Lower leg skin (tissue), 4 donors: ENCODE measurements at regions not wholly inside any gene's neighbourhood (a gene's known extent, or its start where the extent isn't known, plus 50 kb on each side); places are given as distances from the start of the nearest gene placed in this dataset.
A peak's percentile ranks its signal among the peaks of the same experiment; 100 is the strongest.
"Not testable (repeated sequence)": the region's sequence is repeated elsewhere in the genome, so short reads cannot be mapped to it uniquely, and the experiment has no call there.

Source experiments
- DNase-seq, 2 donors: peaks; one replicate each; pipeline ENCODE4 v3.0.0-alpha.2; 2019; ENCODE audit warnings: low spot score in 2 of 2
- H3K4me3 ChIP-seq: fragments of 200-600 bp; sonication (generic); 2 replicates; pipeline ENCODE4 v1.5.1; 2017; ENCODE audit warnings: mild to moderate bottlenecking, low read depth; ENCODE audit not compliant: poor library complexity, severe bottlenecking
- POLR2A ChIP-seq, 2 donors: fragments of 450-650 bp; IDR thresholded peaks; one replicate each; pipeline ENCODE4 v1.6.1; 2016 to 2017; ENCODE audit warnings: antibody characterized with exemption in 2 of 2, mild to moderate bottlenecking in 1 of 2, moderate library complexity in 1 of 2
- WGBS, 2 donors: methylation state at CpG; one replicate each; pipeline ENCODE4 v1.1.5; 2018; 5-methylcytosine and 5-hydroxymethylcytosine counted together
- intact Hi-C: fragments of 100-400 bp; cut with DNase I; formaldehyde crosslinking; loops from one replicate; pipeline ENCODE4 v1.15.0; 2023; ENCODE audit warnings: low total_unique reads
- TF ChIP-seq, protein P1 (sequence below), 3 donors: fragments of 450-650 bp; IDR thresholded peaks; one replicate each; pipeline ENCODE4 v1.5.1; 2016; ENCODE audit warnings: antibody characterized with exemption in 3 of 3, mild to moderate bottlenecking in 3 of 3, moderate library complexity in 2 of 3

DNA sequence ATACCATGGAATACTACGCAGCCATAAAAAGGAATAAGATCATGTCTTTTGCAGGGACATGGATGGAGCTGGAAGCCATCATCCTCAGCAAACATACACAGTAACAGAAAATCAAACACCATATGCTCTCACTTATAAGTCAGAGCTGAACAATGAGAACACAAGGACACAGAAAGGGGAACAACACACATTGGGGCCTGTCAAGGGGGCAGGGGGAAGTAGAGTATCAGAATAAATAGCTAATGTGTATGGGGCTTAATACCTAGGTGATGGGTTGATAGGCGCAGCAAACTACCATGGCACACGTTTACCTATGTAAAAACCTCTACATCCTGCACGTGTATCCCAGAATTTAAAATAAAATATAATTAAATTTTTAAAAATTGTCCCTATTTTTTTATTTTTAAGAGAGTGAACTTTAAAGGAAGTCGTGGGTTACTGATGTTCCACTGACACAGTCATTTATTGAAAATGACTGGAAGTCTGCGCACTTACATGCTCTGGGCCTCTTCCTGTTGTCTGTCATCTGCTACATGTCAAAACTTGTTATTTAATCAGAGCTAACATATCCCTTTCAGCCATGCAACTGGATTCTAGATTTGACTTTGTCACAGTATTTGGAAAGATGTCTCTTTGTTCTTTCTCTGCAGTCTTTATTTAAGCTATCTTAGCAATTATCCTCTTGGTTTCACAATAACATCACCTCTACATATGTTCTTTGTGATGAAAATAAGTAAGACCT lies 73.7 kb upstream of the ABCB5 start:
- intact Hi-C loops, result no loop called here
- no peak for DNase-seq
- 63 to 70% methylated on average over 6 of the region's 6 CpGs for WGBS, 2 donors
- H3K4me3 ChIP-seq, result no peak overlapping the region
- TF ChIP-seq, protein P1, sequence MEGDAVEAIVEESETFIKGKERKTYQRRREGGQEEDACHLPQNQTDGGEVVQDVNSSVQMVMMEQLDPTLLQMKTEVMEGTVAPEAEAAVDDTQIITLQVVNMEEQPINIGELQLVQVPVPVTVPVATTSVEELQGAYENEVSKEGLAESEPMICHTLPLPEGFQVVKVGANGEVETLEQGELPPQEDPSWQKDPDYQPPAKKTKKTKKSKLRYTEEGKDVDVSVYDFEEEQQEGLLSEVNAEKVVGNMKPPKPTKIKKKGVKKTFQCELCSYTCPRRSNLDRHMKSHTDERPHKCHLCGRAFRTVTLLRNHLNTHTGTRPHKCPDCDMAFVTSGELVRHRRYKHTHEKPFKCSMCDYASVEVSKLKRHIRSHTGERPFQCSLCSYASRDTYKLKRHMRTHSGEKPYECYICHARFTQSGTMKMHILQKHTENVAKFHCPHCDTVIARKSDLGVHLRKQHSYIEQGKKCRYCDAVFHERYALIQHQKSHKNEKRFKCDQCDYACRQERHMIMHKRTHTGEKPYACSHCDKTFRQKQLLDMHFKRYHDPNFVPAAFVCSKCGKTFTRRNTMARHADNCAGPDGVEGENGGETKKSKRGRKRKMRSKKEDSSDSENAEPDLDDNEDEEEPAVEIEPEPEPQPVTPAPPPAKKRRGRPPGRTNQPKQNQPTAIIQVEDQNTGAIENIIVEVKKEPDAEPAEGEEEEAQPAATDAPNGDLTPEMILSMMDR (IDR thresholded peaks at IDR 0.05), result no peak
- no peak for TF ChIP-seq POLR2A (IDR thresholded peaks at IDR 0.05)

GRCh38 chr7:20542594-20542993 lies 72.9 kb upstream of the ABCB5 start:
- no peak overlapping the region for H3K4me3 ChIP-seq
- DNase-seq, result peak in 1 of 2 donors; percentile 53
- 9 to 17% methylated on average over 1 of the region's 1 CpG for WGBS, 2 donors
- TF ChIP-seq POLR2A (IDR thresholded peaks at IDR 0.05), result no peak
- TF ChIP-seq, protein P1 (IDR thresholded peaks at IDR 0.05), result no peak
- intact Hi-C loops, result no loop called here

GRCh38 chr7:20543500-20543899 lies 72.0 kb upstream of the ABCB5 start:
- 47 to 63% methylated on average over 1 of the region's 1 CpG for WGBS, 2 donors
- intact Hi-C loops, result no loop called here
- no peak for DNase-seq
- no peak for TF ChIP-seq POLR2A (IDR thresholded peaks at IDR 0.05)
- TF ChIP-seq, protein P1 (IDR thresholded peaks at IDR 0.05), result no peak
- no peak overlapping the region for H3K4me3 ChIP-seq

GRCh38 chr7:20545016-20545415 lies 70.5 kb upstream of the ABCB5 start:
- no peak for DNase-seq
- intact Hi-C loops, result no loop called here
- TF ChIP-seq, protein P1 (IDR thresholded peaks at IDR 0.05), result no peak
- no peak for TF ChIP-seq POLR2A (IDR thresholded peaks at IDR 0.05)
- WGBS, 2 donors, result 63 to 68% methylated on average over 2 of the region's 2 CpGs
- no peak overlapping the region for H3K4me3 ChIP-seq

GRCh38 chr7:20546958-20547357 lies 68.5 kb upstream of the ABCB5 start:
- DNase-seq, H3K4me3 ChIP-seq, intact Hi-C loops: not testable (repeated sequence)
- WGBS, 2 donors, result 91 to 93% methylated on average over 10 of the region's 10 CpGs

- no peak for DNase-seq
- intact Hi-C loops, result no loop called here
- WGBS, 2 donors, result 80 to 81% methylated on average over 3 of the region's 3 CpGs
- H3K4me3 ChIP-seq, result no peak overlapping the region
- TF ChIP-seq, protein P1 (IDR thresholded peaks at IDR 0.05), result no peak
- no peak for TF ChIP-seq POLR2A (IDR thresholded peaks at IDR 0.05)
Measured at GRCh38 chr7:20554072-20554471, 61.4 kb upstream of the ABCB5 start.
